ENCODE measurements at regions not wholly inside any gene's neighbourhood (a gene's known extent, or its start where the extent isn't known, plus 50 kb on each side); places are given as distances from the start of the nearest gene placed in this dataset.

- TF ChIP-seq, protein P1, sequence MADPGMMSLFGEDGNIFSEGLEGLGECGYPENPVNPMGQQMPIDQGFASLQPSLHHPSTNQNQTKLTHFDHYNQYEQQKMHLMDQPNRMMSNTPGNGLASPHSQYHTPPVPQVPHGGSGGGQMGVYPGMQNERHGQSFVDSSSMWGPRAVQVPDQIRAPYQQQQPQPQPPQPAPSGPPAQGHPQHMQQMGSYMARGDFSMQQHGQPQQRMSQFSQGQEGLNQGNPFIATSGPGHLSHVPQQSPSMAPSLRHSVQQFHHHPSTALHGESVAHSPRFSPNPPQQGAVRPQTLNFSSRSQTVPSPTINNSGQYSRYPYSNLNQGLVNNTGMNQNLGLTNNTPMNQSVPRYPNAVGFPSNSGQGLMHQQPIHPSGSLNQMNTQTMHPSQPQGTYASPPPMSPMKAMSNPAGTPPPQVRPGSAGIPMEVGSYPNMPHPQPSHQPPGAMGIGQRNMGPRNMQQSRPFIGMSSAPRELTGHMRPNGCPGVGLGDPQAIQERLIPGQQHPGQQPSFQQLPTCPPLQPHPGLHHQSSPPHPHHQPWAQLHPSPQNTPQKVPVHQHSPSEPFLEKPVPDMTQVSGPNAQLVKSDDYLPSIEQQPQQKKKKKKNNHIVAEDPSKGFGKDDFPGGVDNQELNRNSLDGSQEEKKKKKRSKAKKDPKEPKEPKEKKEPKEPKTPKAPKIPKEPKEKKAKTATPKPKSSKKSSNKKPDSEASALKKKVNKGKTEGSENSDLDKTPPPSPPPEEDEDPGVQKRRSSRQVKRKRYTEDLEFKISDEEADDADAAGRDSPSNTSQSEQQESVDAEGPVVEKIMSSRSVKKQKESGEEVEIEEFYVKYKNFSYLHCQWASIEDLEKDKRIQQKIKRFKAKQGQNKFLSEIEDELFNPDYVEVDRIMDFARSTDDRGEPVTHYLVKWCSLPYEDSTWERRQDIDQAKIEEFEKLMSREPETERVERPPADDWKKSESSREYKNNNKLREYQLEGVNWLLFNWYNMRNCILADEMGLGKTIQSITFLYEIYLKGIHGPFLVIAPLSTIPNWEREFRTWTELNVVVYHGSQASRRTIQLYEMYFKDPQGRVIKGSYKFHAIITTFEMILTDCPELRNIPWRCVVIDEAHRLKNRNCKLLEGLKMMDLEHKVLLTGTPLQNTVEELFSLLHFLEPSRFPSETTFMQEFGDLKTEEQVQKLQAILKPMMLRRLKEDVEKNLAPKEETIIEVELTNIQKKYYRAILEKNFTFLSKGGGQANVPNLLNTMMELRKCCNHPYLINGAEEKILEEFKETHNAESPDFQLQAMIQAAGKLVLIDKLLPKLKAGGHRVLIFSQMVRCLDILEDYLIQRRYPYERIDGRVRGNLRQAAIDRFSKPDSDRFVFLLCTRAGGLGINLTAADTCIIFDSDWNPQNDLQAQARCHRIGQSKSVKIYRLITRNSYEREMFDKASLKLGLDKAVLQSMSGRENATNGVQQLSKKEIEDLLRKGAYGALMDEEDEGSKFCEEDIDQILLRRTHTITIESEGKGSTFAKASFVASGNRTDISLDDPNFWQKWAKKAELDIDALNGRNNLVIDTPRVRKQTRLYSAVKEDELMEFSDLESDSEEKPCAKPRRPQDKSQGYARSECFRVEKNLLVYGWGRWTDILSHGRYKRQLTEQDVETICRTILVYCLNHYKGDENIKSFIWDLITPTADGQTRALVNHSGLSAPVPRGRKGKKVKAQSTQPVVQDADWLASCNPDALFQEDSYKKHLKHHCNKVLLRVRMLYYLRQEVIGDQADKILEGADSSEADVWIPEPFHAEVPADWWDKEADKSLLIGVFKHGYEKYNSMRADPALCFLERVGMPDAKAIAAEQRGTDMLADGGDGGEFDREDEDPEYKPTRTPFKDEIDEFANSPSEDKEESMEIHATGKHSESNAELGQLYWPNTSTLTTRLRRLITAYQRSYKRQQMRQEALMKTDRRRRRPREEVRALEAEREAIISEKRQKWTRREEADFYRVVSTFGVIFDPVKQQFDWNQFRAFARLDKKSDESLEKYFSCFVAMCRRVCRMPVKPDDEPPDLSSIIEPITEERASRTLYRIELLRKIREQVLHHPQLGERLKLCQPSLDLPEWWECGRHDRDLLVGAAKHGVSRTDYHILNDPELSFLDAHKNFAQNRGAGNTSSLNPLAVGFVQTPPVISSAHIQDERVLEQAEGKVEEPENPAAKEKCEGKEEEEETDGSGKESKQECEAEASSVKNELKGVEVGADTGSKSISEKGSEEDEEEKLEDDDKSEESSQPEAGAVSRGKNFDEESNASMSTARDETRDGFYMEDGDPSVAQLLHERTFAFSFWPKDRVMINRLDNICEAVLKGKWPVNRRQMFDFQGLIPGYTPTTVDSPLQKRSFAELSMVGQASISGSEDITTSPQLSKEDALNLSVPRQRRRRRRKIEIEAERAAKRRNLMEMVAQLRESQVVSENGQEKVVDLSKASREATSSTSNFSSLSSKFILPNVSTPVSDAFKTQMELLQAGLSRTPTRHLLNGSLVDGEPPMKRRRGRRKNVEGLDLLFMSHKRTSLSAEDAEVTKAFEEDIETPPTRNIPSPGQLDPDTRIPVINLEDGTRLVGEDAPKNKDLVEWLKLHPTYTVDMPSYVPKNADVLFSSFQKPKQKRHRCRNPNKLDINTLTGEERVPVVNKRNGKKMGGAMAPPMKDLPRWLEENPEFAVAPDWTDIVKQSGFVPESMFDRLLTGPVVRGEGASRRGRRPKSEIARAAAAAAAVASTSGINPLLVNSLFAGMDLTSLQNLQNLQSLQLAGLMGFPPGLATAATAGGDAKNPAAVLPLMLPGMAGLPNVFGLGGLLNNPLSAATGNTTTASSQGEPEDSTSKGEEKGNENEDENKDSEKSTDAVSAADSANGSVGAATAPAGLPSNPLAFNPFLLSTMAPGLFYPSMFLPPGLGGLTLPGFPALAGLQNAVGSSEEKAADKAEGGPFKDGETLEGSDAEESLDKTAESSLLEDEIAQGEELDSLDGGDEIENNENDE (IDR thresholded peaks at IDR 0.05; ENCODE audit: insufficient replicate concordance, low read length): no peak
- no peak for TF ChIP-seq ZNF274 (IDR thresholded peaks at IDR 0.05; ENCODE audit: borderline replicate concordance, extremely low read depth, low read length)
- TF ChIP-seq PHF8 (conservative IDR thresholded peaks at IDR 0.05; ENCODE audit: low read depth, low read length): no peak
- no peak for TF ChIP-seq TAF7 (optimal IDR thresholded peaks at IDR 0.05; ENCODE audit: borderline replicate concordance, low read depth, low read length)
- no peak for TF ChIP-seq FOSL1 (IDR thresholded peaks at IDR 0.05; ENCODE audit: insufficient read depth, low read depth, low read length)
- no peak for TF ChIP-seq SIX5 (IDR thresholded peaks at IDR 0.05; ENCODE audit: low read depth, low read length)
- no peak for TF ChIP-seq KDM5A (IDR thresholded peaks at IDR 0.05; ENCODE audit: low read length)
- no peak for TF ChIP-seq JUND (IDR thresholded peaks at IDR 0.05; ENCODE audit: low read length)
- TF ChIP-seq RXRA (IDR thresholded peaks at IDR 0.05; ENCODE audit: insufficient read depth, low read depth, low read length): no peak
- TF ChIP-seq, protein P2, sequence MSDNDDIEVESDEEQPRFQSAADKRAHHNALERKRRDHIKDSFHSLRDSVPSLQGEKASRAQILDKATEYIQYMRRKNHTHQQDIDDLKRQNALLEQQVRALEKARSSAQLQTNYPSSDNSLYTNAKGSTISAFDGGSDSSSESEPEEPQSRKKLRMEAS (IDR thresholded peaks at IDR 0.05): no peak
- no peak for TF ChIP-seq EGR1 (IDR thresholded peaks at IDR 0.05; ENCODE audit: borderline replicate concordance, low read depth, low read length)
Observed at GRCh38 chr5:82586661-82587310, 308.6 kb upstream of the RPS23 start (continued).

Data from H1 (cell line).